Effector CD8-positive, alpha-beta T cell (primary cell): ENCODE measurements at regions not wholly inside any gene's neighbourhood (a gene's known extent, or its start where the extent isn't known, plus 50 kb on each side); places are given as distances from the start of the nearest gene placed in this dataset.

Source experiments
- DNase-seq: peaks from one replicate; lab custom pipeline; 2025; lab: John Stamatoyannopoulos, UW

DNA sequence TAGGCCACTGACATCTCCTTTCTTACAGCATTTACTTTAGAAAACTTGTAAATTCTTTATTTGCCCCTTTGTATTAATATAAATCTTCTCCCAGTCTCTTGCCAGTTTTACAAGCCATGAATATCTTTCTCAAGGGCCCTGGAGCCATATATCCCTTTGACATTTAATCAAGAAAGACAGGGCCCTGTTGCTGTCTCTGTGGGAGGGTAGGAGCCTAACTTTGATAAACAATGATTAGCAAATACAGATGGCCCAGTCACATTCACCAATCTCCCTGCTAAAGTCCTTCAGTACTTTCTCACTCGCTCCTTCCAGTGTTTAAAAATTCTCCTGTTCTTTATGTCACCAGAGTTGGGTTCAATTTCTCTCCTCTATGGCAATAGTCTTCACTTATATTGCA is 479.8 kb upstream of the USP15 start:
- DNase-seq = no peak

DNA sequence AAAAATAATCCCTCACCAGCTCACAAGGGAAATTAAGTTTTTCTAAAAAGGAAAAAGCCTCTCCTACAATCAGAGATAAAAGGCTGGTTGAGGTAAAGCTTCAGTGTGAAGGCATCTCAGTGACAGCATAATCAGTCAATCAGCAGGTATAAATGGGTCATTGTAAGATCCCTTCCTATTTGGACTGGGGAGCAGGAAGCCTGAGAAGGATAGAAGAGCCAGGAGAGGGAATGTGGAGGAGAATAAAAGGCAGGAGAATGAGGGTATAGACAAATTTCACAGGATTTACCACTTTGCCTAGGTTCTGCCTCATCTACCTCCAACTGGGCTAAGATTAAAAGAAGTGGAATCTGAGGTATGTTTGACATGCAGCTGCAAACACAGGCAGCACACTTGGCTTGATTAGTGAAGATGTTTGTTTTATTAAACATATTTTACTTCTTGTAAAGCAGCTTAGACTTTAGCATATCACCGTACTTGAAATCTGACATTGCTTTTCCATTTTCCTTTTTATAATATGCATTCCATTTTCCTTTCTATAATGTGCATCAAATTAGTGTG is 479.1 kb upstream of the USP15 start:
- no peak for DNase-seq

DNA sequence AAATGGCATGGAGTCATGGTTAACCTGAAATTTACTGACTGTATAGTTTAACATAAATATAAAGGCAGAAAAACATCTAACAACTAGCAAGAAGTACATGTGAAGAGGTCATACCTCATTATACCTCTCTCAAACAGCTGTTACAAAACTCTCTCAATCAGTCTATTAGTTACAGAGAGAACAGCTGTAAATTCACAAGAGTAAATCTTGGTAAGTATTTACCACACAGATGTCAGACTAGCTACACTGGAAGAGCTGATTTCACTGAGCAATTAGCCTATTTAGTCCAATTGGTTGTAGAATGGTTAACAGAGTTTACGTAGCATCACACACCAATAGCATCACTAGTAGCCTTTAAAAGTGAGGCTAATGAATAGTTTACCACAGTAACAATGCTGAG is 463.4 kb upstream of the USP15 start:
- no peak for DNase-seq

DNA sequence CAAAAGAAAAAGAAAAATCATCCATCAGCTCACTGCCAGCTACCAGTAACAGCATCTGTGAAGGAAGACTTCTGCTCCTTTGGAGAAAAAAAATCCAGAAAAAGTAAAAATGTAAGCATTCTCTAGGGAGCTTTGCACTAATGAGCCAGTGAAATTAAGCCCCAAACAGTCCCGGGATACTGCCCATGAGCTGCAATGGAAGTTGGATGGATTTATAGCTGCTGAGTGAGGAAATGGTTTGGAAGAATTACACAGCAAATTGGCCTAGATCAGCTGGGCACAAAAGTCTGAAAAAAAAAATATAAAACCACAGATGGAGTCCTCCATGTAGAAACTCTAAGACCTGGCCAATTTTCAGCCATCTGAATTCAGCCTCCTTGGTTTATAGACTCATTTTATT is 462.9 kb upstream of the USP15 start:
- no peak for DNase-seq

DNA sequence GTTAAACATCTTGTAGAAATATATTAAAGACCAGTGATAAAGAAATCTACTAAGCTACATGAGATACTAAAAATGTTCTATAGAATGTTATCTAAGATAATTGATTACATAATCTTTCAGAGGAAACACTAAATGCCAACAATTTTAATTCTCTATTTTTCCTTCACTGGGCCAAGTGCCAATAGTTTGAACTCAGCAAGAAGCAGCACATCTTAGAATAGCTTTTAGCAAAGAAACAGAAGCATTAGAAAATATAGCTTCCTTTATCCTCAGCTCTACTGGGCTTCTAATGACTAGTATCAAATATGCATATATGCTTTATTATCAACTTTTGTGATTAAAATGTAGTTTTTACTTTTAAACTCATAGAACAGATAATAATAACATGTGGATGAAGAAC is 461.4 kb upstream of the USP15 start:
- DNase-seq = no peak

DNA sequence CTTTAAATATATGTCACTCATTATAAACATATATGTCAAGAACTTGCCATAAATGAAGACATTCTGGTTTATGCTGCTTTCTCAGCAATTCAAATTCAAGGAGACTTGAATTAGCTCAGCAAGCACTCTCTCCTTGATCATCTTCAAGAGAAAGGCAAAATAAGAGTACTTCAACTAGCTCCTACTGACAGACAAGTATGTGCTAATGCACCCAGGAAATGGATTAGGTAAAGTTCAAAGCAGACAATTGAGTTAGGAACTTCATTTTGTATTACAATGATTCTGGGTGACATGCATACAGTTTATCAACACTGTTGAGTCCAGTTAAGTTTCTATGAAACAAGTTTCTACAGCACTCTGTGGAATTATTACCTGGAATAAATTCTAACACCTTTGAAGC is 455.9 kb upstream of the USP15 start:
- DNase-seq = no peak

DNA sequence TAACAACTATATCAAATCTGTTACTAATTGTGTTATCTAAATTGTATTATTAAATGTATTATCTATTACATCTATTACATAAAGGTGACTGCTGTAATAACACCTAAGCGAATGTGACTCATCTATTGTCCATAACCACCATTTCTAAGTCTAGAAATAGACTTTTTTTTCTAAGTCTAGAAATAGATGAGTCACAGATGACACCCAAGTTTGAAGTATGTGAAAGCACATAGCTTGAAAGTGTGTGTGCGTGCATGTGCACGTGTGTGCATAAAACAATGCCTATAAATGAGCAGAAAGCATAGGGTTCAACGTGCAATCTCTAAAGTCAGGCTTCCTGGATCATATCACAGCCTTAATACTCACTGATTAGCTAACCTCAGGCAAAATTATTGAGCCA is 451.3 kb upstream of the USP15 start:
- DNase-seq = no peak

DNA sequence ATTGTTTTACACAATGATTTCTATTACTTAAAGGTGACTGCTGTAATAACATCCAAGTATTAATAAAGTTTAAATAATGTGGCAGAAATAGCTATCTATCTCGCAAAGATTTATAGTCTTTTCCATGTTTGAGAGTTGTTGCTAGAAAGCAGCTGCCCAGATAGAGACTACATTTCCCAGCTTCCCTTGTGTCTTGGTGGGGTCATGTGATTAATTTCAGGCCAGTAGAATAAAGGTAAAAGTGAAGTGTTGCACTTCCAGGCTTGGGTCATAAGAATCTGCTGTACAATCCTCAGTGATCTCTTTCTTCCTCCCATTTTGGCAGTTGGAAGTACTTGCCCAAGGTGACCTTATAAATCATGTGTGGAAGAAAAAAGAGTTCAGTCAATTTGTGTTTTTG is 449.7 kb upstream of the USP15 start:
- DNase-seq = no peak

DNA sequence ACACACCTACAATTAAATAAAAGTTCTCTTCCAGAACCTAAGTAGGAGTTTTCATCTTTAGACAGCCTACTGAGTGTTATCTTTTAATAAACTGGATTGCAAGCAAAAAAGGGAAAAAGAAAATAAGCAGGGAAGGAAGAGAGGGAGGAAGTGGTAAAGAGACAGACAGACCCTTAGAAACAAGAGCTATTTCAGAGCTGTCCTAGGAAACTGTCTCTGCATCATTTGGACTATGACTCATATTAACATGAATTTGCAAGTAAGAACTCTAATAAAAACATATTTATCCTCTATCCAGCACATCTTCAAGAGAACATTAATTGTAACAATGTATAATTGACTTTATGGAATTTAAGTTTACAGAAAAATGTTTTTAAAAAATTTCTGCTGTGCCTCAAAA is 438.8 kb upstream of the USP15 start:
- DNase-seq = no peak

DNA sequence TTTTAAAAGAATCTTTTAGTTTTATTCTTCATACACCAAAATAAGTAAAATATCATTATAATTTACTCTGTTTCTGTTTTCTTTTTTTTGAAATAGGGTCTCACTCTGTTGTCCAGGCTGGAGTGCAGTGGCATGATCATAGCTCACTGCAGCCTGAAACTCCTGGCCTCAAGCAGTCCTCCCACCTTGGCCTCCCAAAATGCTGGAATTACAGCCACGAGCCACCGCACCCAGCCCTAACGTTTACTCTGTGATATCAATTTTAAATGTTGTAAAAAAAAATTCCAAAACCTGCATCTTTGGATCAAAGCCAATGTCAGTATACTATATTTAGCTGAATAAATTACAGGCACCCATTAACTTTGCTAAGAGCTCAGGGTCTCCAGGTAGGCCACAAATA is 437.1 kb upstream of the USP15 start:
- no peak for DNase-seq

DNA sequence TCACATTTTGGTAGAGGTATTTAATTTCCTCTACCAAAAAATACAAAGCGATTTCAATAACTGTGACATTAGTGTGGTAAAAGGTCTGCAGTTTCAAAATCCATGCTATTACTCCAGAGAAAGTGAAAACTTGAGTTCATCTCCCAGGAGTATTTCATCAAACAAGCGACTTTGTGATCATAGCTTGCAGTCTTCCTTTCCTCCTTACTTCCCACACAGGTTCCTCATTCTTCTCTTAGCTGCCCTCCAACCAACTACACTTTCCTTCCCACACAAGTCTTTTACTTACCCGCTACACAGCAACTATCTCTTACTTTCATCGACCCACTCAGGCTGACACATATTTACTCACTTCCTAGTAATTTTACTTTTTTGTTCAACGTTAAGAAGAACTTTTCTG is 413.4 kb upstream of the USP15 start:
- no peak for DNase-seq

DNA sequence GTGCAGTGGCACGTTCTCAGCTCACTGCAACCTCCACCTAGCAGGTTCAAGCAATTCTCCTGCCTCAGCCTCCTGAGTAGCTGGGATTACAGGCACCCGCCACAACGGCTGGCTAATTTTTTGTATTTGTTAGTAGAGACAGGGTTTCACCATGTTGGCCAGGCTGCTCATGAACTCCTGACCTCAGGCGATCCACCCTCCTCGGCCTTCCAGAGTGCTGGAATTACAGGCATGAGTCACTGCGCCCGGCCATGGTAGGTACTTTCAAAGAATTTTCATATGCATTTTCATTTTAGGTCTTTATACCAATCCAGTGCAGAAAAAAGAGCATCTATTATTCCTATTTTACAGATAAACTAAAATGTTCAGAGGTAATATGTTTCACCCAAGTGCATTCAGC is 411.3 kb upstream of the USP15 start:
- DNase-seq = no peak

DNA sequence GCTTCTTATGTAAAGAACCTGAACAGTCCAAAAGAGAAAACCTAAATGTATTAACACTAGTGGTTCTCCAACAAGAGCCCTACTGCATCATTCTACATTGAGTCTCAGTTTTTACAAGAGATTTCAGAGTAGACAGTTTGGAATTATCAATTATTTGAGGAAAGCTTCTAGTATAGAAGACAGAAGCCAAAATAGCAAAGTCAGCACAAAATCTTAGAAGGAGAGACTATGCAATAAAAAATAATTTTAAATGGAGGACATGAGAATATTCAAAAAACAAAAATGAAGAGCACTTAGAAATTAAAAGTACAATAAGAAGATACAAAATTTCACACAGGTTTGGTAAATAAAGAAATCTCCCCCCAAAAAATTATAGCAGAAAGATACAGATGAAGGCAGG is 406.3 kb upstream of the USP15 start:
- no peak for DNase-seq

DNA sequence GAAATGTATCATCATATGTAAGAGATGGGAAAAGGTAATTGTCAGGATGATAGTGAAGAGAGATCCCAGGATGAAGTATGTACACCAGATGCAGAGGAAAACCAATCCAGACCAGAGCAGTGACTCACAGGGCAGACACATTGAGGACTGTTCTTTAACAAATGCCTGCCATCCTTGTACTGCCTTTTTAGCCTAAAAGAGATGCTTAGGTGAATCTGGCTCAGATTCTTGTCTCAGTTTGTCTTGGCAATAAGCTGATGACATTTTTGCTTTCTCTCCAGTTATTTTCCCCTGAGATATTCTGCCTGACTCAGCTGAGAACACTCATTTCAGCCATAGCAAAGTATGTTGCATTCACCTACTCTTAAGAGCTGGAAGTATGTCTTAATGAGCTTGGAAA is 405.3 kb upstream of the USP15 start:
- no peak for DNase-seq

DNA sequence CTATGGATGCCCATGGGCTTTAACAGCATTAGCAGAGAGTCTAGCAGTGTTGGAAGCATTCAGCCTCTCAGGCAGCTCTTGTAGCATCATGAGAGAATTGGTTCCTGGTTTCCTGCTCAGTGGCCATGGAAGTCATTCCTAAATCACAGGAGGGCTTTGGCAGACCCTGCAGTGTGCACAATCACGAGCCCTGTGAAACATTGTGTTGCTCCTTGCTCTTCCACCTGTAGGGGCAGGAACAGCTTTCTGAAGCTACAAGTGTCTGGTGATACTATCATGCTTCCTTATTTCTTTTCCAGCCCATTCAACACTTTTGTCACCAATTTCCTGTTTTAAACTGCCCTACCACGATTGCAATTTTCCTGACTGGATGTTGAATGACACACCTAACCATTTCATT is 402.2 kb upstream of the USP15 start:
- no peak for DNase-seq

DNA sequence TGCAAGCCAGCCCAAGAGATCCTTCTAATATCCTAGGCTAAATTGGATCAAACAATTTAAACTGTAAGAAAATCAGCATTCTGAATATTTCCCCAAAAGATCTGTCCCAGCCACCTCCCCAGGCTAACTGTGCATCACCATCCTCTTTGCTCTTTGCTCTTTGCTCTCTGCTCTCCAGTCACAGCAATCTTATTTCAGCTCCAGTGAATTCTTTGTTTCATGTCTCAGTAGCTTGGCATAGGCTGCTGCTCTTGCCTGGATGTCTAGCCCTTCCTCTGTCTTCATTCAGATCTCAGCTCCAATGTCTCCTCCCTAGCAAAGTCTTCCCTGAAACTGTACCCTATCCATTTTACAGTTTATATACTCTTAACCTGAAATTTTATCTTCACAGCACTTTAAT is 399.8 kb upstream of the USP15 start:
- DNase-seq = no peak

DNA sequence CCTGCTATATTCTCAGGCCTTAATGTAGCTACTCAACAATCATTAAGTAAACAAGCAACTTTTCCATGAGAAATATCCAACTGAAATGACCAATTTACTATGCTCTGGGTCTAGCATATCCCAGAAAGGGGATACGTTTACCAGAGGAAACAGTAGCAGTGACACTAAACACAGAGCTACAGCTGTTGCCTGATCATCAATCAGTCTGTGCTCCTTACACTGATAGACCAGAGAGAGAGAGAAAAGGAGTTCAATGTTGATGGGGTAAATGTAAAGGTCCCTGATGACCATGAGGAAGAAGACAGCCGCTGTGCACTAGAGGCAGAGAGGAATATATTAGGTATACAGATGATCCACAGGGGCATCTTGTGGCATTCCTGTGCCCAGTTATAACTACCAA is 397.2 kb upstream of the USP15 start:
- no peak for DNase-seq

DNA sequence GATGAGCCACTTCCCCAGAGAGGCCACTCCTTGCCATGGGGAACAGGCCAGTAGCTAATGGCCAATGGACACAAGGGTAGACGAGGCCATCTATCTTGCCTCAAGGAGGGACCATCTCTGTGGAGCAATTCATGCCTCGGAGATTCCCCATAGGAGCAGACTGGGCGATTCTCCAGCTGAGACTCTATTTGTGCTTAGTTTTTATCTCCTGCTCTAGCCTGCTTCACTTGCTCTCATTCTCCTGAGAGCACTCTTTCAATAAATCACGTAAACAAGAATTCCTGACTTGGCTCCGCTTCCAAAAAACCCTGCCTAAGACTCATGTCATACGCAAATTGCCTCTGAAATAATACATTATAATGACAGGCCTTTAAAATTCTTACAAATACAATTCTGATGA is 396.4 kb upstream of the USP15 start:
- DNase-seq = no peak

DNA sequence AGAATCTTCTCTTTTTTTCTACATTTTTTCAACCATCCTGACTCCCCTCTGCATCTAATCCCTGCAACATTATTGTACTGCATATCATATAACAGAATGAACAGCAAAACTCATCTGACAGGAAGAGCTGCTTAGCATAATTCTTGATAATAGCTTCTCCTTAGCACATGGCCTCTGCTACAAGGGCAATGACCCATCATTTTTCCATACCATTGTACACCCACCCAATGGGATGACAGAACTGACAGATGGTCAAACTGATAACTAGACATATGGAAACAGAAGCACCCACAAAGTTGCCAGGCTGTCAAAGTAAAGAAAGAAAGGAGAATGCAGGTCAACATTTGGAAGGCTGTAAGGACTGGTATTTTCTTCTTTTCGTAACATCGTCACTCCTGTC is 390.4 kb upstream of the USP15 start:
- DNase-seq = no peak

DNA sequence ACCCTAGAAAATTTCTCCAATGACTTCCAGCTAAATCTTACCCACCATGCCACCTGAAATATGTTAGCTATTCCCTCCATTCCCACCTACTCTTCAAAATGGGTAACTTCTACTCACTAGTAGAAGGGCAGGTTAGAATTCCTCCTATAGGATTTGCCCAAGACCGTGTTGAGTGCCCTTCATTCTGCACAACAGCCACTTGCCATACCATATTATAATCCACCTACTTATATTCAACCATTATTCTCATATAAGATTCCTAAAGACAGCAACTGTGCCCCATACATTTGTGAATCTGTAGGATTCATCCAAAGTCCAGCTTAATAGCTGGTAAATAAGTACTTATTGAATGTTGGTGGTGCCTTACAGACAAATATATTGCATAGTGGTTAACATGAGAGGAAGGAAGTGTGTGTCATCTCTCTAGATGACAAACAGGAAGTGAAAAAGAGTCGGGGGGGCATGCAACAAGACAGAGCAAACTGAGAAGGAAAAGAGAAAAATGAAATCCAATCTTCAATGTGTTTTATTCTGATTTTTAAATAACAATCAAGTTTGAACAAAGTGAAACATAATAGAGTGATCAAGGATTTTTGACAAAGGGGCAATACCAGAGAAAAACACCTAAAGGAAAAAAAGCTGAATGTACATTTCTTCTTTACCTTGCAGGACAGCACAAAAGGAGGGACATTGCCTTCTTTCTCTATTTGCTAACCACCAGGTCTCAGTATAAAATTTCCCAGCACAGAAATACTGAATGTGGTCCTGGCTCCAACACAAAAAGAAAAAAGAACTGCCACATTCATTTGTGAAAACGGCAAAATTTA is 389.3 kb upstream of the USP15 start:
- DNase-seq = no peak

DNA sequence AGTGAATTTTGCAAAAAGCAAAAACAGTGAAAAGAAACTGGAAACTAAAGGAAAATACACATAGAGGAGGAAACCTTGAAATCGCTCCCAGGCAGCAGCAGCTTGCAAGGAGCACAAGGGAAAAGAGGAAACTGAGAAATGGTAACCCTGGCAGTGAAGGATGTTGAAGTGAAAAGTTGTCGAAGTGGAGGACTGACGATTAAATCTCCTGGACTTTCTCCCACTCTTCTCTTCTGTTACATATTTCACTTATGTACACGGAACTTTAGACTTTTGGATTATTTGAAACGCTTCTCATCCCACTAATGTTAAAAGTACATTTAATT is 388.8 kb upstream of the USP15 start:
- no peak for DNase-seq

DNA sequence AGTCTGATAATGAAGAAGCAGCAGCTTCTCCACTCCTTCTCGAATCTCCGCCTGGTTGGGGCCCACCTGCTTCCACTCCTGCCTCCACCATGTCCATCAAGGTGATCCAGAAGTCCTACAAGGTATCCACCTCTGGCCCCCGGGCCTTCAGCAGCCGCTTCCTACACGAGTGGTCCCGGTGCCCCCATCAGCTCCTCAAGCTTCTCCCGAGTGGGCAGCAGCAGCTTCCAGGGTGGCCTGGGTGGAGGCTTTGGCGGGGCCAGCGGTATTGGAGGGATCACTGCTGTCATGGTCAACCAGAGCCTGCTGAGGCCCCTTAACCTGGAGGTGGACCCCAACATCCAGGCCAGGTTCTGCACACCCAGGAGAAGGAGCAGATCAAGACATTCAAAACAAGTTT is 381.0 kb upstream of the USP15 start:
- no peak for DNase-seq

DNA sequence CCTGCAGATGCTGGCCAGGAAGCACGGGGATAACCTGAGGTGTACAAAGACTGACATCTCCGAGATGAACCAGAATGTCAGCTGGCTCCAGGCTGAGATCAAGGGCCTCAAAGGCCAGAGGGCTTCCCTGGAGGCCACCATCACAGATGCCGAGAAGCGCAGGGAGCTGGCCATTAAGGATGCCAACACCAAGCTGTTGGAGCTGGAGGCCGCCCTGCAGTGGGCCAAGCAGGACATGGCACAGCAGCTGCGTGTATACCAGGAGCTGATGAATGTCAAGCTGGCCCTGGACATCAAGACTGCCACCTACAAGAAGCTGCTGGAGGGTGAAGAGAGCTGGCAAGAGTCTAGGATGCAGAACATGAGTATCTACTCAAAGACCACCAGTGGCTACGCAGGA is 380.0 kb upstream of the USP15 start:
- no peak for DNase-seq

DNA sequence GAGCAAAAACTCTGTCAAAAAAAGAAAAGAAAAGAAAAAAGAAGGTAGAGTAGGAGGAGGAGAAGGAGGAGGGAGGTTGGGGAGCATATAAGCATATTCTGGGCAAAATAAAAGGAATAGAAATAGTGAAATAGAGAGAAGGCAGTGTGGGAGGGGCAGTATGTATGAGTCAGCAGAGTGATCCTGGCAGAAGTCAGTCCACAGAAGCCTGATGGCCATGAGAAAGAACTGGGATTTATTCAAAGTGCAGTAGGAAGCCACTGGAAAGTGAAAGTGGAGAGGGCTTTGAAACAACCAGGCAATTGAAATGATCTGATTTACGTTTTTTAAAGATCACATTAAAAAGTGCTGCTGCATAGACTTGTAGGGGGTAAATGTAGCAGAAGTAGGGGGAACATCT is 368.6 kb upstream of the USP15 start:
- no peak for DNase-seq
